GM19455 (cell line): ENCODE measurements at regions not wholly inside any gene's neighbourhood (a gene's known extent, or its start where the extent isn't known, plus 50 kb on each side); places are given as distances from the start of the nearest gene placed in this dataset.
"Not testable (repeated sequence)": the region's sequence is repeated elsewhere in the genome, so short reads cannot be mapped to it uniquely, and the experiment has no call there.

ENCODE experiments used
- ATAC-seq: cut with Tn5 transposase; IDR thresholded peaks from one replicate; pipeline ENCODE4 v1.9.1; 2021; ENCODE audit not compliant: unreplicated experiment

DNA sequence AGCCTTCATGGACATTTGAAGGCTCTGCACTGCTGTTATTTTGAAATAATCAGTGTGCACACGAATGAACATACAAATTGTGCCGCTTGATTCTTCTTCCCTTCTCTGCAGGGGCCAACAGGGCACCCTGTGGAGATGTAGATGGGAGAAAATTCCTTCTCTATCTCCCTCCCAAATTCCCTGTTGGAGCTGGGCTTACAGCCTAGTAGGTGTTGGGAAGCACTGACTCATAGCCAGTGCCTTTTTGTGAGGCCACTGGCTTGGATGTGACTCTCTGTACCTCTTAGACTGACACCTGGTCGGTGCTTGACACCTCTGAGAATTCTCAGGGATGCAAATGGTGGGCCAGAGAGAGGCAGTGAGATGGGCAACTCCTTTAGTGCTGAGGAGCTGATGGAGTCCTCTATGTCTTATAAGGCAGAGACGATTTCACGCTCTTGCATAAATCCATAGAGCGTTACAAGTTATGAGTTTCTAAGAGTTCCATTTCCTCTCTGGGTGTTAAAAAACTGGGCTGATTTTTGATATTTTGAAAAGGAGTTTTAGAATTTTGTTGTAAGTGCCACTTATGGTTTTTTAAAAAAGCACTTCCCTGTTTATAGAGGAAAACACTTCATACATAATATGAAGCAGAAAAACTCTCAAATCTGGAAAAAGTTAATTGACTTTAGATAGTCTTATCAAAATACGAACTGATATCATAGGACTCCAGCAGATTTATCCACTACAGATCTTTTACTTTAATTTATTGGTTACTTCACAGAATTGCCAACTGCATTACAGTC, 89.8 kb upstream of the MAP3K7 start:
- no peak for ATAC-seq

DNA sequence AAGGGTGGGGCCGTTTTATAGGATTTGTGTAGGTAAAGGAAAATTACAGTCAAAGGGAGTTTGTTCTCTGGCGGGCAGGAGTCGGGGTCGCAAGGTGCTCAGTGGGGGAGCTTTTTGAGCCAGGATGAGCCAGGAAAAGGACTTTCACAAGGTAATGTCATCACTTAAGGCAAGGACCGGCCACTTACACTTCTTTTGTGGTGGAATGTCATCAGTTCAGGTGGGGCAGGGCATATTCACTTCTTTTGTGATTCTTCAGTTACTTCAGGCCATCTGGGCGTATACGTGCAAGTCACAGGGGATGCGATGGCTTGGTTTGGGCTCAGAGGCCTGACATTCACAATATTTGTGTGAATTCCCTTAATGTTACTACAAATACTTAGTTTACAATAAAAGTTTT, 88.2 kb upstream of the MAP3K7 start:
- not testable (repeated sequence) for ATAC-seq

DNA sequence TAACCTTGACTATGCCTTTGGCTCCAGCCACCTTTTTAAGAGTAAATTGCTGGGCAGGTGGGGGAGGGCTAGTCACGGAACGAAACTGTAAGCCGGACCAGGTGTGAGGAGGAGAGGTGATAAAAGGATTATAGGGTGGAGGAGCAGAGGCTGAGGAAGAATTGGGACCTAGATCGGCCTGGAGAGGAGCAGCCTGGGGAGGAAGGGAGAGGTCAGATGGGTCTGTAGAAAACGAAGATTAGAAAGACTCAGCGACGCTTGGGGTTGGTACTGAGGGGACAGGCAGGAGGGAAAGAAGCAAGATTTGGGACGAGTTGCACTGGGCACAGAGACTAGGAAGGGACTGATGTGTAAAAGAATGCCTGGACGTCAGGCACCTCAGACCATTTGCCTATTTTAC, 87.2 kb upstream of the MAP3K7 start:
- ATAC-seq: not testable (repeated sequence)

DNA sequence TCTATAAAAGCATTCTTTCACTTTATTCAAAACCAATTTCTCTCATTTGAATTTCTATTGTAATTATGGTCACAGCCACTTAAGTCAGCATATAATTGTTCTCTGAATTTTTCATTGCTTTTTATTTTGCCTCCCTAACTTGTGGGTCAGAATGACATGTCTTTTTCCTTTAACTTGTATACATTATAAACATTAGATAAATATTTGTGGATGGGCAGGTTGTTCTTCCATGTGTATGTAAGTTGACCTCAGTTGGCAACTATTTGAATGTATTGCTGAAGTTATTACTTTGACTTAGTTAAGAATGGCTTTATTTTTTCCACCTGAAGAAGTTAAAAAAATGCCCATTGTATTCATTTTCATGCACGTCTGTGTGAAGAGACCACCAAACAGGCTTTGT, 83.0 kb upstream of the MAP3K7 start:
- no peak for ATAC-seq

DNA sequence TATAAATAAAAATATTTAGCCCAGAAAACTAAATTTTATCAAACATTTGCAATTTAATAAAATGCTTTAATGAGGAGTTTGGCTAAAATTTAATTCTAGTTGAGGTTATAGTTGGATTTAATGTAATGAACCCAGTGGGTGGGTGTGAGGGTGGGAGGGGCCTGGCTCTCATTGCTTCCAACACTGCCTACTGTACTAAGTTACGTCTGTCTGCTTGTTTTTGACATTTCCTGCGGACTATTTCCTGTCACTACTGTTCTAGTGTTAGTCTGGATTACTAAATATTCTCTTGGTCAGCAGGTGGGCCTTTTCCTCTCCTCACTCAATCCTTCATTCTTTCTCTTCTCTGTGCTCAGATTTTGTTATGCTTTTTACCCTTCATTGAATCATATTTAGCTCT, 82.5 kb upstream of the MAP3K7 start:
- ATAC-seq: no peak

DNA sequence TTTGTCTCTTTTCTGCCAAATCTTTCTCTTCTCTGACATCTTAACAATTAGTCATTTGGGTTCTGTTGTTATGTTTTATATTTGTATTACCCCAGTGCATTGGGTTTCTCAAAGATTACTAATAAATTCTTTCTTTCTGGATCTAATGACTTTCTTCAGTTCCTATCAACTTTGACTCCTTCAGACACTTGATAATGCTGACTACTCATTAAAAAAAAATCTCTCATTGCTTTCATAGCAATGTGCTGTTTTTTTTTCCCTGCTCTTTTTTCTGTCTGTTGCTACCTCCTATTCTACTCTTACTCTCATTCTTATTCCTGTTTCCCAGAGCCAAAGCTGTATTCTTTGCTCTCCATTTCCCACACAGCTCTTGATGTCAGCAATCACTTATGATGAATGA, 81.3 kb upstream of the MAP3K7 start:
- ATAC-seq: no peak

DNA sequence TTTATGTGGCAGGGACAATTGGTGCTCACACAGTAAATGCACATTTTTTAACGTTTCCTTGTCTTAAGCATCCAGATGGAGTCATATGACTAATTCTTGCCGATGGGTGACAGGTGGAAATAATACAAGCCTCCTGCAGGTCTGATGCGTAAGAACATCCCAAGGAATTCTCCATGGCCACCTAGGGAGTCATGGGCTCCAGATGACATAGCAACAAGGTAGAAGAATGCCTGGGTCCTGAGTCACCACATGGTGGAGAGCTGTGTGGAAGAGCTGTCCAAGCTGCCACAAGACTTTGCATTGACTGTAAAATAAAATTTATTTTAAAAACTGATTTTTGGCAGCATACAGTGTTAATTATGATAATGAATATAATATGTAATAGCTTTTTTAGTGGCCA, 77.0 kb upstream of the MAP3K7 start:
- ATAC-seq: no peak

DNA sequence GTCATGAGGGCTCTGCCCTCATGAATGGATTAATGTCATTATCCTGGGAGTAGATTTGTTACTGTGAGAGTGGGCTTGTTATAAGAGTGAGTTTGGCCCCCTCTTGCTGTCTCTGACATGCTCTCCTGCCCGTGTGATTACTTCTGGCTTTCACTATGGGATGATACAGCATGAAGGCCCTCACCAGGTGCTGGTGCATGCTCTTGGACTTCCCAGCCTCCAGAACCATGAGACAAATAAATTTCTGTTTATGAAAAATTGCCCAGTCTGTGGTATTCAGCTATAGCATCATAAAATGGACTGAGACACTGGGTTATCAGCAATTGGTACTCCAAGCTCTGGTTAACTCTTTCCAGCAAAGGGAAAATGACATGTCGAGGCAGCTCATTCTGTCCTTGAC, 76.2 kb upstream of the MAP3K7 start:
- no peak for ATAC-seq

DNA sequence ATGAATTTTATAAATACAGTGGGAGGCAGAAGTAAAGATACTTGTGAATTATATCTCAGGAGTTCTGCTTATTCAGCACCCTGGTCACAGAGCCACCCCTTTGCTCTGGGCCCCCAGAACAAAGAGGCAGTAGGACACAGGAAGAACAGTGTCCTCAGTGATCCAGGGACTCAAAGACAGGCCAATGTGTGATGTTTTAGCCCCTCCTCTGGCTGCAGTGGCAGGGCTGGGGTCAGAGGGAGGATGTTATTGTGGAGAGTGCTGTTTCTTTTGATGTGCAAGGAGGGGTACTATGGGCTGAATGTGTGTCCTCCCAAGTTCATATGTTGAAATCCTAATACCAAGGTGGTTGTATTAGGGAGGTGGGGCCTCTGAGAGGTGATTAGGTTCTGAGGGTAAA, 74.1 kb upstream of the MAP3K7 start:
- no peak for ATAC-seq

DNA sequence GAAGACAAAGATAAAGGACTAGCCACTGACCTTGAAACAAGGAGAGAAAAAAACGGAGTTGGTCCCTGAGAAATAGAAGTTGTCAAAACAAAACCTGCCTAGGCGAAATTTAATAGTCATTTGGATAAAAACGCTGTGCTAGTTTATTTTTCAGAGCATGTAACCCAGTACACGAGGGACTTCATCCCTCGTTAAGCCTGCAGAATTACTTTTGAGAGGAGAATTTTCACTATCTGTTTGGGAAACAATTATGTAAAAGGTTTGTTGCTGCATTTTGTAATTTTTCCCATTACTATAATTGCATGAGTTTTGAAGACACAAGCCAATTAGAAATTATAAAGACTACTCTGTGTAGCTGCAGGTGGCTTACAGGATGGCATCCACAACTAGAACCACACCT, 71.6 kb upstream of the MAP3K7 start:
- ATAC-seq: no peak

DNA sequence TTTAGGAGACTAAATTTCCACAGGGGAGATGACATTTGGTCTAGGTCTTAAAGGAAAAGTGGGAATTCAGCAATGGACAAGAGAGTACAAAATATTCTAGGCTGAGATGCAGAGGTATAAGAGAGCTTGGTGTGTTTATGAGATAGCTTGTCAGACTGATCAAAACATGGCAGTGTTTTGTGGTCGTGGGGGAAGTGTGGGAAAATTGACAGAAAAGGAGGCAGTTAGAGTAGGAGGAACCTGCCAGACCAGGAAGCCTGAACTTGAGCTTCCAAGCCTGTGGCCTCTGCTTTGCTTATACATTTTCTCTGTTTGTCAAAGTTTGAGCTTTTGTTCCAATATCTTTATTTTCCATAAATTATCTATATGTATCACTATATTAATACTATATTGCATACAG, 69.5 kb upstream of the MAP3K7 start:
- no peak for ATAC-seq

DNA sequence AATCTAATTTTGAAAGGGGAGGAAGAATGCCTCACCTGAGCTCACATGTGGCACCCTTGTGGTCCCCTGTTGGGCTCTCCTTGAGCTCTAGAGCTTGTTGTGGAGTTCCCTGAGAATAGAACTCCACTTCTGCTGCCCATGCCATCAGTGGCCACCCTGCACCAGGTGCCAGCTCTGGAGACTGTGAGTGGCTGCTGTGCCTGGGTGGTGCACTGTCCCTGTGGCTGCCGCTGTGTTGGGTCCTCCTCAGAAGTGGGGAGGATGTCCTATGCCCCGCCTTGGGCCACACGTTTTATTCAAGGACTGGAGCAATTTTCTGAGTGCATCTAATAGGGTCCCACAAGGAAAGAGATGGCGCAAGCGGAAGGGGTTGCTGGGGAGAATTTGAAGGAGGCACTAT, 67.9 kb upstream of the MAP3K7 start:
- no peak for ATAC-seq

DNA sequence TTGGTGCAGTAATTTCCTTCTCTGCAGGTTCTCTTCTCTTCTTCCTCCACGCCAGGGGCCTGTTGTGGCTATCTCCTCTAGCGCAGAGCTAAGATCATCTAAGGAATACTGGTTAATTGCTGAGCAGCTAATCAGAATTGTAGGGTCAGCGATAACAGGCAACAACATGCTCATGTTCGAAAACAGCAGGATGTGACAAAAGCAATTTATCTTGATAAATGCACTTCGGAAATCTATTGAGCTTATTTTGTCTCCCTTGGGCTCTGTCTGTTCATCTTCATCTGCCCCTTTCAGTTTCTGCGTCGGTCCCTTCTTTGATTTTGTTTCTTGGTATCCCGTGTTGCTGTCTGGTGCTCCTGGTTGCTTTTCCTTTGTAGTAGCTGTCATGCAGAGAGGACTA, 67.3 kb upstream of the MAP3K7 start:
- no peak for ATAC-seq

DNA sequence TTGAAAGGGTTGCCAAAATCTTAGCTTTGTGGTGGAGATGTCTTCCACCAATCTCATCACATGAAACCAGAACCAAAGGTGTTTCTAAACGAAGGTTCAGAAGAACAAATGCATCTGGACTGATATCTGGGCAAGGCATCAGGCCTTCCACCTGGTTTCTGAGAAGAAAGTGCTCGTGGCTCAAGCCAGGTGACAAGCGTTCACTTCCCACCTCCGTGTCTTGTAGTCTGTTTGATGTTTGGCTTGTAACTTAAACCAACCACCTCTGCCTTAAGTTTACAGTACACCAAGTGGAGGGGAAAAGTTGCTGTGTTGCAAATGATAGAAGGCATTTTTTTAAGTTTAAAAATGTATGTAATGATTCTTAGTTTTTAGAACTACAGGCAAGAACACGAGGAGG, 66.9 kb upstream of the MAP3K7 start:
- ATAC-seq: no peak

DNA sequence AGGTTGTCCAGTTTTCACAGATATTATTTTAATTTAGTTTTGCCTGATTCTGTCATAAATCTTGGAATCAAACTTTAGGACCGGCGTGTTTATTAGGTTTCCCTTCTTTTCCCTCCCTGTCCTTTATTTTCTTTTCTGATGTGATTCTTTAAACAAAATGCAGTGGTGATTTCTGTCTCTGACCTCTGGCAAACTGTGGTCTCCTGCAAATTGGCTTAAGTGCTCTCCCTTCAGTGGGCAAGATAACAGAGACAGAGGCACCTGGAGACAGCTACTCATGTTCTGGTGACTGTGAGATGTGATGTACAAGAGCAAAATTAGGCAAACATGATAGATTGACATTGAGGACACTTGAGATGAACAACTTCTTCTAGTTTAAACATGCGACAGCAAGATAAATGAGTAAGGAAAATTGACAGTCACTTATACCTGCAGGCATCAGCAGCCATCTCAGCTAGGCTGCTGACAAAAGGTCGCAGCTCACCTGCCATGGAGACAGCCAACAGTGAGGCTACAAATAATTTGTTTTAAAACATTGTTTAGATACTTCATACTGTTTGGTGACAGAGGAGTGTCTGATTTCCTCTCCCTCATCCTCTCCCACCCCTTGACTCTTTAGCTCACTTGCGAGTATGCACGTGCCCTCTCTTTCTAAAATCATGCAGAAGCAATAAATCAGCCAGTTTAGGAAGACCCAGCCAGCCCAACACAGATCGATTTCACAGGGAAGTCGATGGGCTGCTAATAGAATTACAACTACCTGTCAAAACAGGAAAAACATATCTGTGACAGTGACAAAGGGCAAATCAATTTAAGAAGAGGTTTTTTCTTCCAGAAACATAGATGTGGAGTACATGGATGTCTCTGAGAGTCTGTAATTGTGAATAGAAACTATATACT, 63.4 kb upstream of the MAP3K7 start:
- ATAC-seq: no peak

DNA sequence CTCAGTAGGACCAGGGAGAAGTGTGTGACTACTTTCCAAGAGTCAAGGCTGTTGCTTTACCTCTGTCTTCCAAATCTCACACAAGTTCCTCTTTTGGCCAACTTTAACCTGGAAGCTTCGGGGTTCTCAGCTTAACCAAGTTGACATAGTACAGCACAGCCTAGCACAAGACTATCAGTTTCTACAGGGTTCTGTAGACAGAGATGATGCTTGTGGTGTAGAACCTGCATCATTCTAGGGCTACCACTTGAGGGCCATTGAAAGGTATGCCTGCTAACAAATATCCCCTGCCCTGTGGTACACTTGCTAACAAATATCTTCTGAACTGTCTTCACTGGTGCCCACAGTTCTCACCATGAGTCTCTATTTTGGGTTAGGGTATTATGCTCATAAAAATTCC, 62.0 kb upstream of the MAP3K7 start:
- ATAC-seq: no peak

DNA sequence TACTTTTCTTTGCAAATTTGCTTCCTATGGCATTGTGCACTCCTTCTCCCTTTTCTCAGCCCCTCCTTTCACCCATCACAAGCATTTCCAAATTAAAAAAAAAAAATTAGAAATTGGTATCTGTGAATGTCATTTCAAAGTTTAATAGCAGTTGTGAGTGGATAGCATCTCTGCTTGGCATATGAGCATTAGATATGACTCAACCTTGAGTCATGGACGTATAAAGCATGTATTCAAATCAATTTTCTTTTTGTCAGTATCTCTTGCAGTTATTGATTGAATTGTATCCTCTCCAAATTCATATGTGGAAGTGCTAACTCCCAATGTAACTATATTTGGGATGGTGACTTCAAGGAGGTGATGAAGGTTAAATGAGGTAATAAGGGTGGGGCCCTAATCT, 60.1 kb upstream of the MAP3K7 start:
- no peak for ATAC-seq

DNA sequence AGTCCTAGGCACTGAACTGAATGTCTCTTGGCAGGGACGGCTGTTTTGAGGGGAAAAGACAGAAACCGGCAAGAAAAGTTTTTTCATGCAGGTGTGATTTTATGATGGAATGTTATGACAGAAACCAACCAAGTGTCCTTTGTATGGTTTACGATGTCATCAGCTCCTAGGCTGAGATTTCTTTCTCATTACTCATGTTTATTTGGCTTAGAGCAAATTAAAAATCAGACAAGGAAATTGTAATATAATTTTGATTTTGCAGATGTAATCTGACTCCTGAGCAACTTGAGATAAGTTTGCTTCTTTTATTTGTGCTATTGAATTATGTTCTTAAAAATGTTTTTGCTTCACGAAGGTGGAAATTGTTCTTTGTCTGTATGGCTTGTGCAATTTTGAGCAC, 58.8 kb upstream of the MAP3K7 start:
- no peak for ATAC-seq

DNA sequence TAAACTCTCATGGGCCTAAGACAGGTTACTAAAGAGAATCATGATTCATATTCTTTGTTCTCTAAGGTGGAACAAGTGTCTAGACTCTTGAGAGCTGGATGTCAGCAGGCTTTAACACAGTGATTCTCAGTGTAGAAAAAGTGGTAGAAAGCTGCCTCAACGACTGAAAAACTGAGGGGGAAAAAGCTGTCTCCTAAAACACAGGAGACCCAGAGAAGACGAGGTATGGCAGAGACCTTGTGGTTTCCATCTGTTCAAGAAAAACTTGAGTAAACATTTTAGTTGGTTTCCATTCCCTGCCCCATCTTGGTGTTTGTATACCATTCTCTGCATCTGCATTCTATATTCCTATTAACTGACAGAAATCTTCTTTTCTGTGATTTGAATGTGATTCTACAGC, 57.6 kb upstream of the MAP3K7 start:
- ATAC-seq: no peak

DNA sequence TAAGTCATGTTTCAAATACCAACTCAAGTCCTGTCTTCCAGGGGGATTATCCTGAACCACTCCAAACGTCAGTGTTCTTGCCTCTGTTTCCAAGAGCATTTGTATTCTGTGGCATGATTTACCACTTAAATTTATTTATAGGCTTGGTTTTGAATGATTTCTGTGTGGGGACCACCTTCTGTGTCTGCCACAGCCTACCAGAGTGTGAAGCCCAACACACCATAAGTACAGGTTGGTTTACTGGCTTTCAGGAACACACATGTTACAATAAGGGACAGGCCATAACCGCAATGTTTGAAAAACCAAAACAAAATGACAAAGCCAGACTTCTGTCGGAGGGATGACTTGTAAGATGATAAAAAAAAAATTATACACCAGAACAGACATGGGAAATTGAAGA, 56.5 kb upstream of the MAP3K7 start:
- ATAC-seq: no peak

DNA sequence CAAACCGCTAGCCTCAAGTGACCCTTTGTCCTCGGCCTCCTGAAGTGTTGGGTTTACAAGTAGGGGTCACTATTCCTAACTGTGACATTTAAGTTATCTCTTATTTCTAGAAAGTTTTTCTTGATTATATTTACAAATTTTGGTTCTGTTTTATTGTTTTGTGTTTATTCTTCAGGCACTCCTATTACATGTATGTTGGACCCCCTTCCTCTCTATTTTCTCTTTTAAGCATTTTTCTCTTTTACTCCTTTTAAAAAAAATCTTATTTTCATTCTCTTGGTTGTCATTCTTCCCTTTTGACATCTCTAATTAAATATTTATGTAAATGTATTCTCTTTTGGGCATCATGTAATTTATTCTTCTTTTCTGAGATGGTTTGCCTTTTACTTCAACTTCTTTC, 50.4 kb upstream of the MAP3K7 start:
- no peak for ATAC-seq
